HG02759 (cell line): ENCODE measurements at regions not wholly inside any gene's neighbourhood (a gene's known extent, or its start where the extent isn't known, plus 50 kb on each side); places are given as distances from the start of the nearest gene placed in this dataset.

Experiments
- ATAC-seq: cut with Tn5 transposase; IDR thresholded peaks from one replicate; pipeline ENCODE4 v1.9.1; 2021; ENCODE audit warnings: mild to moderate bottlenecking, moderate library complexity; ENCODE audit not compliant: unreplicated experiment

DNA sequence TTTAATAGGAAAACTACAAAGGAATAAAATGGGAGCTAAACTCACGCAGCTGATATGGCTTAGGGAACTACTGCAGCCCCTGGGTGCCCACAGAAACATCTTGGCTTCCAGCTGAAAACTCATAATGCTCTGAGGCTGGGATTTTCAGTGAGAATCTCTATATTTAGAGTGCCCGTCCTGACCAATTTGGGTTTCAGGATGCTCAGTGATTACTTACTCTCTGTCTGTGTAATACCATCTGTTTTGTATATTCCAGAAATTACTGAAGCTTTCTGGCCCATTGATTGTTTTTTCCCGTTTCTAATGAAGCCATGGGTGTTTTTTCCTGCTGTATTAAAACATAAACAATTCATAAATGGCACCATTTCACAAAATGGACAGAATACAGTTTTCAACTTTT is 50.6 kb upstream of the ZNF385D start:
- ATAC-seq, result no peak

DNA sequence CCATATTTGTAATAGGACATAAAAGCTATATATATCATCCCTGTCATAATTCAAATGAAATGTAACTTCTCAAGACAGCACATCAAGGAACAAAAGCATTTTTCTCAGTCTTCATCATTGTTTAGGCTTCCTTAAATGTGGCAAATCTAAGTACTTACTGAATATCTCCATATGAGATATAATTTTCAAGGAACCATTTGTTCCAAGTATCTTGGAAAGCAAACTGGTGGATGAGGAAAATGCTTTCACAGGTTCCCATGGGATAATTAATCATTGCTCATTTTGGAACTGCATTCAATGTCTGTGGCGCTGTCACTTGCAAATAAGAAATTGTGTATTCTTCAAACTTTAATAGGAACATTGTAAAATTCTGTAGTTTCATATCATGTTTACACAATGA is 52.6 kb upstream of the ZNF385D start:
- no peak for ATAC-seq

DNA sequence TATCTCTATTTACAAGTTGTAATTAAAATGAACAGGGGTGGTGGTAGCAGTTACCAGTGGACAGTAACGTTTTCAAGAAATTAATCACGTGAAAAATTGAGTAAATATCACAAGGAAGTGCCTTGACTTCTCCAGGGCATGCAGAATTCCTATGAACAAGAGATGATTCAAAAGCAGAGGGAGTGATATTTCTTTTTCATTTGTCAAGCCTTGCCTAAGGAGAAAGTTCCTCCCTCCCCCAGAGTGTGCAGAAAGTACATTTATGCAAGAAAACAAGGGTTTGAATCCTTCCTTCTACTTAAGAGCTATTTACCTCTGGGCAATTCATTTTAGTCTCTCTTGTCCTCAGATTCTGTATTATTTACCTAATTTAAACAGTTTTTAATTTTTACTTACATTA is 53.3 kb upstream of the ZNF385D start:
- no peak for ATAC-seq

DNA sequence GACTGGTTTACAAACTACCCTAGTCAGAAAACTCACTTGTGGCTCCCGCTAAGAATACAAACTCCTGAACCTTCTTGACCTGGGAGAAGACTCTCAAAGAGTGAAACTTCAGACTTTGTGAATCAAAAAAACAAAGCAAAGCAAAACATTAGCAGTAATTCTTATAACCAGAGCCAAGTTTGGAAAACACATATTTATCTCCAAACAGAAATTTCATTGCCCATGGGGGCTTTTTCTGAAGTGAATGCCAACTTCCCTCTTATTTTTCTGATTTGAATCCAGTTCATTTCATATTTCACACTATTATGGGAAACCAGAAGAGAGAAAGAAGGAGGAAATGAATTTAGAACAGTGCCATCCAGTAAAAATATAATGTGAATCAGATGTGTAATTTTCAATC is 55.7 kb upstream of the ZNF385D start:
- no peak for ATAC-seq

GRCh38 chr3:21825684-21826083 is 74.7 kb upstream of the ZNF385D start:
- no peak for ATAC-seq

GRCh38 chr3:21826416-21826815 is 75.4 kb upstream of the ZNF385D start:
- ATAC-seq, result no peak

- ATAC-seq, result no peak
Measured at GRCh38 chr3:21830541-21830940, 79.5 kb upstream of the ZNF385D start.

DNA sequence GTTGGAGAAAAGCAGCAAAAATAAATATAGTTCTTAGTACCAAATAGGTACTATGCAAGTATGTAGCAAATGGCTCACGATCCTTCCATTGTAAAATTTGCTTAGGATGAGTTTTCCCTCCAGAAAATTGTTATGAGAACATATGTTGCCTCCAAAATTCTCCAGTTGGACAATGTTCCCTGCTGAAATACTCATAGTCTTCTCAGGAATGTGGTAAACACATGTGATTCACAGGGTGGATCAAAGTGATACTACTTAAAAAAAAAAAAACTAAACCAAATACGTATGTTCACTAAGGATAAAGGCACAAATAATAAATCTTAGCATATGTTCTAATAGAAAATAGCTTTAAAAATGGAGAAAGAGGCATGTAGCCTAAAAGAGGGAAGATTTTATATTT is 84.3 kb upstream of the ZNF385D start:
- ATAC-seq, result no peak

DNA sequence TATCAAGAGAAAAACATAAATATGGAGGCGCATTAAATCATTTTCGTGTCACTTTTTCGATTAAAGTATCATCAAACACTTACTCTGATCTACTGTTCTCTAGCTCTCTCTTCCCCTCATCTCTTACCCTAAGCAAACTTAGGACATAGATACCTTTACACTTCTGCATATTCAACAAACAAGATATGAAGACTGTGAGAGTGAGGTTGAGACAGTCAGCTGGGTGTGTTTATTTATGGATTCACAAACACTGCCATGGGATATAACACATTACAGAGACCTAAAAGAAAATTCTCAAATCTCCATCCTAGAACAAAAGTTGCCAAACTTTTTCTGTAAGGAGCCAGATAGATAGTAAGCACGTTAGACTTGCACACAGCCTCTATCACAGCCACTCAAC is 85.2 kb upstream of the ZNF385D start:
- ATAC-seq, result no peak

DNA sequence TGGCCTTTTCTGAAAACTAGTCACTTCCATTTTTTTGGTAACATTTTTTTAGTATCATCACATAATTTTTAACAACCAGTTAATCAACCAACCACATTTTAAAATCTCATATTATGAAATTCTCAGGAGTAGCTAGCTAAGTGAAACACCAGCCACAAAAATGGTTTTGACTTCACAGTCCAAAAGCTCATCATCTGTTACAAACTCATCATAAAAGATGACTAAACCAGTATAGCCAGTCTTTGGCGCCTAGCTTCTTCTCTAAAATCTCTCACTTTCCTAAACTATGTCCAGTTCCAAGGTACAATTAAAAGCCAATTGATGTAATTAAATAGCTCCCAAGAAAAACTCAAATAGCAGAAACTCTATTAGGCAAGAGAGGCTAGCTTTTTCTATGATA is 88.2 kb upstream of the ZNF385D start:
- no peak for ATAC-seq

DNA sequence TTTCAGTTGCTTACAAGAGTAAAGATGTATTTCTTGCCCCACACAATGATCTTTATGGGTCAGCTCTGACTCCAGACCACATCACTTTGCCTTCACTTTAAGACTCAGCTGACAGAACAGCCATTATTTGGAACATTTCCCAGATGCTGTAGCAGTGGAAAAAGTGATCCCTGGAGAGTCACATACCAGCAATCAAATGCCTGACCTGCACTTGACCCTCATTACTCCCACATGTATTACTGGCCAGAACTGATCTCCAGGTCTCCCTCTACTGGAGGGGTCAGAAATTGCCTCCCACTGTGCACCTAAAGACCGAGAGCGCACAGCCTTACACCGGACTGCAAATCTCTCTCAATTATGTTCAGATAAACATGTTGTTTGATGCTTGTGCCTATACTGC is 88.6 kb upstream of the ZNF385D start:
- ATAC-seq, result no peak

DNA sequence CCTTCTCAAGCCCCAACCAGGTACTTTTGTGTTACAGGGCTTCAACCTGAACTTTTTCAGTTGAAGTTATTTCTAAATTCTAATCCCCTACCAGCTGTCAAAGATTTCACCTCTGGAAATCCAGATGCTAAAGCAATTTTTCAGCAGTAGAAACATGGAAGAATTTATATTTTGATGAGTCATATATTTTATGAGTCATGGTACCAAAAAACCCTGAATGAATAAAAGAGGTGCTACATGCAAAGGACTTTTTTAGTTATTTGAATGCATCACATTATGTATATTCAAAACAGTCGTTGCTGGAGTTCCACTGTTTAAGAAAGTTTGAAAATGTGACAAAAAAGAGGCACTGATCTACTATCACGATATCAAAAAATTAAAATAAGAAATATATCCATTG is 96.0 kb upstream of the ZNF385D start:
- no peak for ATAC-seq

DNA sequence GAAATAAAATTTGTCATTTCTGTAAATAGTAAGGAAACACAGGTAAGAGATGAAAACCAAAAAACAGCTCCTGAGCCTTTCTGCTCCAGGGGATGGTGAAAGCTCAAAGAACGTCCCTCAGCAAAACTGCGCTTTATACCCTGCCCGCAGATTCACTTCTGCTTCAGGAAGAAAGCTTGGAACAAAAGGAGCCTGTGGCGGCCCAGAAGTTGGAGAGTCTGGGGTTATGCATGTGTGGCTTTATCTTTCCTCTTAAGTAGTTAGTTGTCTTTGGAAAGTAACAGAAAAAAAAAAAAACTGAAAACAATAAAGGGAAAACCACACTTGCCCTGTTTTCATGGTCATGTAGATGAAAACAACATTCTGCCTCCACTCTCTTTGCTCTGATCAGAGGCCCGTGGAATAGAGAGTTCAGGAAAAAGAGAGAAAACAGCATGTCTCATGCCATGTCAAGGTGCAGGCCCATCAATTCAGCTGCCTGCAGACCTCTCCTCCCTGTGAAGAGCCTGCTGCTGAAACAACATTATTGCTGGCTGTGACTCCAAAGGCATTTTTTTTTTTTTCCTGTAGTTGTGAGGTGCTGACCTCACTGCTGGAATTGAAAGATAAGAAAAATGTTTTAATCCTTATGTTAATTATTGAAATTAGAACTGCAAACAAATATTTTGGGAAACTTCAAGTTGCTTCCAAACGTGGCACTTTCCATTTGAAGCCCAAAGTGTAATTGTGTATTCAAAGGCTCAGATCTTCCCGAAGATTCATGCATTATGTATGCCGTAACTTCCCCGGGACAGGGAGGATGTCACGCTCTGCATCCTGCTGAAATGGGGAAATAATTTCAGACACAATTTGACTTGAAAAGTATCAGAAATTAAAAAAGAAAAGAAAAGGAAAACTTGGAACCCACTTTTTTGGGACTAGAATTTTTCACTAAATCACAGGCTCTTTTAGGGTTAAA is 108.4 kb upstream of the ZNF385D start:
- ATAC-seq, result no peak

- ATAC-seq, result no peak
Measured at GRCh38 chr3:21860082-21860475, 109.1 kb upstream of the ZNF385D start.

DNA sequence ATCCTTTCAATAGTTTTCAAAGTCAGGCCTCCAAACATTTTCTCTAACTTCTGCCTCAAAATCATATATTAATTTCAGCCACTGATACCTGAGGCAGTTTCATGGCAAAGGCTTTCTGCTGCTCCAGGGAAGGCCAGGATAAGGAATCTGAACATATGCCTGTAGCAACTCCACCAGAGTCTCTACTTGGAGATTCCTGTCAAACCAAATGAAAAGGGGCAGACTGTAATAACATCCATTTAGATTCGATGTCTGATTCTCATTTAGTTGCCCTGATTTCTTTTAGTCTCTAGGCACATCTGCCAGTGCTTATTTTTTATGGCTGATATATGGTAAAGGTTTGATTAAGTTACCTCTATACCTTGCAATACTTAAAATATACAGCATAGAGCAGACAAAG is 109.6 kb upstream of the ZNF385D start:
- ATAC-seq, result no peak

GRCh38 chr3:21876782-21877181 is 125.8 kb upstream of the ZNF385D start:
- no peak for ATAC-seq

DNA sequence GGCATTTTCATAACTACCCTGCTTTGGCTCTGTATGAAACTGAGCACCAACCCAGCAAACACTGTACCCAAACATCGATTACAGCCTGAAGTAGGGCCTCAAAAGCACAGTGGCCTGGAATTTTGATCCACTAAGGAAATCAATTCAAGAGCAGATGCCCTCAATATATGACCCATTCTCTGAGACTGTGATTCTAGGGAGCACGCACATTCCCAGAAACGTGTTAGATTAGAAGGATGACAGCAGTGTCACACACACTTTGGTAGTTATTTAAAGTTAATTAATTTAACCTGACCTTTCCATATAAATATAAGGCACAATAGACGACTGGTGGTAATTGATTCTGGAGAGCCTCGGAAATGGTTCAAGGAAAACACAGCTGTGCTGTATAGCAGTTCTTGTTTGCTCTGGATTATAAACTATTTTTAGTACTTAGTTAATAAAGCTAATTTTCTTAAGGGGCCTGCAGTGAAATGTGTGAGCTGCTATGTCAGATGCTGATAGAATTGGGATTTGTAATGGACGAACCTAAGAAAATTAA is 126.3 kb upstream of the ZNF385D start:
- ATAC-seq, result no peak

DNA sequence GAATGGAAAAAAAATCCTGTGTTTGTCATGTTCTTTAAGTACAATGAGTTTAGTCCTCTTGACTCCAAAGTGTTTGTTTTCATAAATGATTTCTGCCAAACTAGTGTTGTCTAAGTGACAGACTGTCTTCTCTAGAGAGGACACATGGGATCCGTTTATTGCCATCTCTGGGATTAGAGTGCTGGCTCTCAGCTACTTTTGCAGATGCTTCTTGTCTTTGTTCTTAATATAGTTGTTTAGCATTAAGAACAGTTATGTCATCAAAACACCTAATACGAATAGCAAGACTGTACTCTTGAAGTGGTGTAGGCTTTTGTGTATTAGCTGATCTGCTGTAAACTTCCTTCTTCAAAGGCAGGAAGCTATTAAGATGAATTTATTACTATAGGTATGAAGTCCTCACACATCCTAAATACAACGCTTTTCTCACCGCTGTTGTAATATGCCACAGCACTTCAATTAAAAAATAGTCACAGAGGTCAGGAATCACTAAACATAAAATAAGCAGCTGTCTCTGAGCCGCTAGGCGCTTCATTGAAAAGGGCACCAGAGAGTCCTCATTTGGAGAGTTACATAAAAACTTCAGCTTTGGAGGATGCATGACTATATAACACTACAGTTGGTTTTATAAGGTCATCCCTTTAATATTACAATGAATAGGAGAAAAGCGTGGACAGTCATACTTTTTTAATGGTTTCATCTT is 128.3 kb upstream of the ZNF385D start:
- no peak for ATAC-seq

DNA sequence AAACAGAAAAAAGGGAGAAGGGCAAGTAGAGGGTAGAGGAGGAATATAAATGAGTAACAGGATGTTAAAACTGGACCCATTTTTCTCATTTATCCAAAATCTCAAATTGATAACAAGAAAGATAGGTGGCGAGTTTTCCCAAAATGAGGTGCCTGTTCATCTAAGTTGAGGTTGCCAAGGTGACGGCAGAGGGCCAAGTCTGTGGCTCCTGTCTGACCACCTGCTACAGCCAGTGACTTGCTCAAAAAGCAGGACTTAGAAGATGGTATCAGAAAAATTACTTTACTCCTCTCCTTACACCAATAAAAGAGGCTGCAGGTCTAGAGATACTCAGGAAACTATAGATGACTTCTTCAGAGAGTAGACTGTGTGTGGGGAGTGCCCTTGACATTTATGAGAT is 137.6 kb upstream of the ZNF385D start:
- no peak for ATAC-seq

DNA sequence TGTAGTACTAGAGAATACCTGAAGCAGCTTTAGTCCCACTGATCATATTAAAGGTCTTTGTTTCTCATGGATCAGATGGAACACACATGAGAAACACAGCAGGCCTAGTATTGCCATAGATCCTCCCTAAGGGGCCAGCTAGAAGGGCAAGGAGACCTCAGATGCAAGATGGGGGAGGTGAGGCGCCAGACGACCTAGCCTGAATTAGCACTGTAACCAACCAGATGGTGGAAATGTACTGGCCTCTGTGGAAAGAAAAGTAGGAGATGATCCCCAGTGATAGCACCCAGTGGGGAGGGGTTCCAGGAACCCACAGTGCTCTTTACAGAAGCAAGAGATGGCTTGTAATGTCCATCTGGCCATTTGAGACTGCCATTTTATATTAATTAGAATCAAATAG is 138.2 kb upstream of the ZNF385D start:
- ATAC-seq, result no peak

DNA sequence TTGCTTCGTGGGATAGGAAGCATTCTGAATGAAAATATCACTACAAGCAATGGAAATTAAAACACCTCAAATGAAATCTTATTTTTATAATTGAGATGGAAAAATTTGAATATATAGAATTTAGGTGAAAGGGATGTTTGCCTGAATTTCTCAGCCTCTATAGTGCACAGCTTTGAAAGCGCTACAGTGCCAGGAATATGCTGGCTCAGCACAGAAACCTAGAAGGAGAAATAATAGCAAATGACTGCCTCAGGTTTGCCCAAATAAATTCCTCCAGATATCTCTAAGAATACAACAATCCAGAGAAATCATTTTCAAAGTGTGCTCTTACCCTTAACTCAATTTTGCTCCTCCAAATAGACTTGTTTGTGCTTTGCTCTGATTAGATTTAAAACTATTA is 141.1 kb upstream of the ZNF385D start:
- no peak for ATAC-seq

DNA sequence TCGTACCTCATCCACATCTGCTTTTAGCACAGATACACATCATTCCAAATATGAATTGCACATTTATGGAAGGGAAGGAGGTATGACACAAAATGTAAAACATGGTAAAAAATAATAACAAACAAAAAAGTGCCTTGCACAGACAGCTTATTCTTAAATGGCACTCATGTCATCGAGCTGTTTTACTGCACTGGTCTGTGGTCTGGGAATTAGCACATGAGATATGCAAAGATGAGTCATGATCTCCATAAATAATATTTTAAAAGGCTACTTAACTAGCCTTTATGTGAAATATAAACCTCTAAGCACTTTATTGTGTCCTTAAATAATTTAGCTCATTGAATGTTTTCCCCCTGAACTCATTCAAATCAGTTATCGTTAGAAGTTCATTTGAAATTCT is 142.2 kb upstream of the ZNF385D start:
- ATAC-seq, result no peak
